ENCODE measurements at regions not wholly inside any gene's neighbourhood (a gene's known extent, or its start where the extent isn't known, plus 50 kb on each side); places are given as distances from the start of the nearest gene placed in this dataset.

GRCh38 chr1:101435831-101436511 is 199.2 kb downstream of the S1PR1 start:
- TF ChIP-seq, protein P1, sequence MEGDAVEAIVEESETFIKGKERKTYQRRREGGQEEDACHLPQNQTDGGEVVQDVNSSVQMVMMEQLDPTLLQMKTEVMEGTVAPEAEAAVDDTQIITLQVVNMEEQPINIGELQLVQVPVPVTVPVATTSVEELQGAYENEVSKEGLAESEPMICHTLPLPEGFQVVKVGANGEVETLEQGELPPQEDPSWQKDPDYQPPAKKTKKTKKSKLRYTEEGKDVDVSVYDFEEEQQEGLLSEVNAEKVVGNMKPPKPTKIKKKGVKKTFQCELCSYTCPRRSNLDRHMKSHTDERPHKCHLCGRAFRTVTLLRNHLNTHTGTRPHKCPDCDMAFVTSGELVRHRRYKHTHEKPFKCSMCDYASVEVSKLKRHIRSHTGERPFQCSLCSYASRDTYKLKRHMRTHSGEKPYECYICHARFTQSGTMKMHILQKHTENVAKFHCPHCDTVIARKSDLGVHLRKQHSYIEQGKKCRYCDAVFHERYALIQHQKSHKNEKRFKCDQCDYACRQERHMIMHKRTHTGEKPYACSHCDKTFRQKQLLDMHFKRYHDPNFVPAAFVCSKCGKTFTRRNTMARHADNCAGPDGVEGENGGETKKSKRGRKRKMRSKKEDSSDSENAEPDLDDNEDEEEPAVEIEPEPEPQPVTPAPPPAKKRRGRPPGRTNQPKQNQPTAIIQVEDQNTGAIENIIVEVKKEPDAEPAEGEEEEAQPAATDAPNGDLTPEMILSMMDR (IDR thresholded peaks at IDR 0.05), result no peak
- no peak for TF ChIP-seq POLR2A (IDR thresholded peaks at IDR 0.05)
